ENCODE measurements at regions not wholly inside any gene's neighbourhood (a gene's known extent, or its start where the extent isn't known, plus 50 kb on each side); places are given as distances from the start of the nearest gene placed in this dataset.

DNA sequence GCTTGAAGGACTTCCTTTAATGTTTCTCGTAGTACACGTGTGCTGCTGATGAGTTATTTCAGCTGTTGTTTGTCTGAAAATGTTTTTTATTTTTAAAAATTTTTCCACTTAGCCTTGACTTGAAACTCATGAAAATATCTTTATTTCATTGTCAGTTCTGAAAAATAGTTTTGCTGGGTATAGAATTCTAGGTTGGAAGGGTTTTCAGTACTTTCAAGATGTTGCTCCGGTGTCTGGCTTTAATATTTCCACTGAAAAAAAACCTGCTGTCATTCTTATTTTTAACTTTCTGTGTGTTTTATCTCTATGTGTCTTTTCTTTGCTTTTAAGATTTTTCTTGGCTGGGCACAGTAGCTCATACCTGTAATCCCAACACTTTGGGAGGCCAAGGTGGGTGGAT, 103.8 kb downstream of the UNCX start:
- no peak for DNase-seq (ENCODE audit: low read depth)
- TF ChIP-seq CTCF (IDR thresholded peaks at IDR 0.05; ENCODE audit: control insufficient read depth, extremely low read depth, insufficient read depth) = no peak
- H3K4me3 ChIP-seq (ENCODE audit: low read depth, low read length) = no peak overlapping the region

DNA sequence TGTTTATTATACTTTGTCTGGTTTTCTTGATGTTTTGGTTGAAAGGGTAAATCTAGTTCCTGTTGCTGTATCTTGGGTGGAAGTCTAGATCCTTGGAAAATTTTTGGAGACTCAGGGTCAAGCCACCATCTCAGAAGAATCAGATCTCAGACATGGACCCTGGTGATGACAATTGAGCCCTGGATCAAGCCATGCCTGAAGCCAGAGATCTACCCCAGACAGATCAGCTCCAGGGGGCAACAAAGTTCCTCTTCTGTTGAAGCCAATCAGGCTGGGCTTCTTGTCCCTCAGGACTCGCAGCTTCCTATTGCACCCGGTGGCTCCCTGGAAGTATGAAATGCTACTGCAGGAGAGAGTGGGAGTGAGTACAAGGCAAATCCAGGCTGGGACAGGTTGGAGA, 106.9 kb downstream of the UNCX start:
- TF ChIP-seq CTCF (IDR thresholded peaks at IDR 0.05; ENCODE audit: control insufficient read depth, extremely low read depth, insufficient read depth) = no peak
- DNase-seq (ENCODE audit: low read depth) = no peak
- no peak overlapping the region for H3K4me3 ChIP-seq (ENCODE audit: low read depth, low read length)

DNA sequence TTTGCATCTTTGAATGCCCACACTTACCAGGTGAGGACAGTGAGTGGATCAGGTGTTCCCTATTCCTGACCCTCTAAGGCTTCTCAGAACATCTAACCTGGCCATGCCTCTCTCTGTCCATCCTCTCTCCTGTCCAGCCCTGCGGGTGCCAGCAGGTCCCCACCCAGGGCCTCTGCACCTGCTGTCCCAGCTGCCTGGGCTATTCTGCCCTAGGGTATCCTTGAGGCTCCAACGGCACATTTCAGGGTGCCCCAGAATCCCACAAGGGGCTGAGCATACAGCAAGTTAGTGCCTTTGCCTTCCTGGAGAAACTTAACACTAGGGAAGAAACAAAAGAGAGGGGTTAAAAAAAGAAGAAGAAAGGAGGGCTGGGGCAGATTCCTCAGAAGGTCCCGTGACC, 107.4 kb downstream of the UNCX start:
- TF ChIP-seq CTCF (IDR thresholded peaks at IDR 0.05; ENCODE audit: control insufficient read depth, extremely low read depth, insufficient read depth) = no peak
- no peak overlapping the region for H3K4me3 ChIP-seq (ENCODE audit: low read depth, low read length)
- no peak for DNase-seq (ENCODE audit: low read depth)

DNA sequence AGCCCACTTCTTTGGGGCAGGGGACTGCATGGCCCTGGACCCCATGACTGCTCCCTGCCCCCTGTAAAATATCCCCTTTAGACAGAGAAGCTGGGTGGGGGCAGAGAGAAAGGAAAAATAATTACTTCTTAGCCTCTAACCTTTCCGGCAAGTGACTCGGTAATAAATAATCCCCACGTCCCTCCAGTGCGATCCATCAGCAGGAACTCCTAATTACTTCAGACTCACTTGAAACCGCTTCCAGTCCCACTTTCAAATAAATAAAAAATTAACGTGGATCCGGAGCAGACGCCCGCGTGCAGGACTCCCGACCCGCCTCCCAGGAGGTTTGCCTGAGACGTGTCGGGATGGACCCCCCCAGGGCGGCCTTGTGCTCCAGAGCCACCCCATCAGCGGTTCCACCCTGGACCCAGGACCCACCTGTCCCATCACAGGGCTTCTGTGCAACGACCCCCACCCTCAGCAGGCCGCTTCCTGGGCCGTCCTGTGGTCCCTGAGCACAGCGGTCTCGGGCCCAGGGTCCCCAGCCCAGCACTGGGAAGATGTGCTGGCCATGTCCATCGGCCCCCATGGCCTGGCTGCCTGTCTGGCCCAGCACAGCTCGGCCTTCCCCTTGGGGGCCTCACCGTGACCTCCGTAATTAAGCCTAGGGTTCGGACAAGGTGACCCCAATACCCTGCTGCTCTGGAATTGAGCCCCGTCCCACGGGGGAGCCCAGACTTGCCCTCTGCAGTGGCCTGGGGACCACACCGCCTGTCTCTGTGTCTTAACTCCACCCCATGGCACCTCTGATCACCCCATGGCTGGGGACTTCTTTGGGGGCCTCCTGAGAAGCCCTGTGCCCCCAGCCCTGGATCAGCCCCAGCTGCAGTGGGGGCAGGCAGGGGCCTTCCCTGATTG, 108.0 kb downstream of the UNCX start:
- no peak for DNase-seq (ENCODE audit: low read depth)
- TF ChIP-seq CTCF (IDR thresholded peaks at IDR 0.05; ENCODE audit: control insufficient read depth, extremely low read depth, insufficient read depth) = no peak
- no peak overlapping the region for H3K4me3 ChIP-seq (ENCODE audit: low read depth, low read length)

GRCh38 chr7:1341361-1342089, 108.9 kb downstream of the UNCX start:
- no peak overlapping the region for H3K4me3 ChIP-seq (ENCODE audit: low read depth, low read length)
- no peak for TF ChIP-seq CTCF (IDR thresholded peaks at IDR 0.05; ENCODE audit: control insufficient read depth, extremely low read depth, insufficient read depth)
- no peak for DNase-seq (ENCODE audit: low read depth)

DNA sequence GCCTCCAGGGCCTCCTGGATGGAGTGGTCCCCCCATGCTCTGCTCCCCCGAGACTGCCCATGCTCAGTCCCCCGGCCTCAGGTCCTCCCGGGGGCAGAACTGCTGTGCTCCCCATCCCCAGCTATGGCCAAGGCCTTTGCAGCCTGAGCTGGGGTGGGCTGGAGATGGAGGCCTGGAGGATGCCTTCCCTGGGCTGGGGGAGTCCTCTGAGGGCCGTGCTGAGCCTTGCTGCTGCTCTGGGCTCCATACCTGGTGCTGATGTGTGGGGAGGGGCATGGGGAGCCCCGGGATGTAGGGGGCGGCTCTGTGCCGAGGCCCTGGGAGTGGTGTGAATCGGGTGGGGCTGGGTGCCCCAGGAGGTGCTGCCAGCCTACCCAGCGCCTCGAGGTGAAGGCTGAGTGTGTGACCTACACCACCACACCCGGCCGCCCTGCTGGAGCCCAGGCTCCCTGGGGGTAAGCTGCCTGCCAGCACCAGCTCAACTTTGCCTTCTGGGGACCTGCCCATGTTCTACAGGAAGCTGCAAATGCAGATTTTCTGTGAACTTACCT, 109.5 kb downstream of the UNCX start:
- TF ChIP-seq CTCF (IDR thresholded peaks at IDR 0.05; ENCODE audit: control insufficient read depth, extremely low read depth, insufficient read depth) = no peak
- DNase-seq (ENCODE audit: low read depth) = no peak
- H3K4me3 ChIP-seq (ENCODE audit: low read depth, low read length) = no peak overlapping the region

All from LNCaP clone FGC (cell line).